KMS-11 (cell line): ENCODE measurements at regions not wholly inside any gene's neighbourhood (a gene's known extent, or its start where the extent isn't known, plus 50 kb on each side); places are given as distances from the start of the nearest gene placed in this dataset.

Source experiments
- H2AFZ ChIP-seq: fragments of 200-600 bp; sonication (generic); 2 replicates; pipeline ENCODE4 v1.6.1; 2016; ENCODE audit warnings: antibody characterized with exemption, mixed run types, low read depth
- H3K27ac ChIP-seq: fragments of 200-600 bp; sonication (generic); 2 replicates; pipeline ENCODE4 v1.6.1; 2016; ENCODE audit warnings: mild to moderate bottlenecking, mixed run types
- H3K27me3 ChIP-seq: fragments of 200-600 bp; sonication (generic); 2 replicates; pipeline ENCODE4 v1.6.1; 2017; ENCODE audit warnings: mild to moderate bottlenecking, low read depth, mixed run types, moderate library complexity; ENCODE audit not compliant: insufficient read depth
- H3K36me3 ChIP-seq: fragments of 200-600 bp; sonication (generic); 2 replicates; pipeline ENCODE4 v1.6.1; 2017; ENCODE audit warnings: mild to moderate bottlenecking, mixed run types; ENCODE audit not compliant: insufficient read depth
- H3K4me1 ChIP-seq: fragments of 200-600 bp; sonication (generic); 2 replicates; pipeline ENCODE4 v1.6.1; 2016; ENCODE audit warnings: mild to moderate bottlenecking, low read depth, mixed run types; ENCODE audit not compliant: poor library complexity, severe bottlenecking
- H3K4me2 ChIP-seq: fragments of 200-600 bp; sonication (generic); 2 replicates; pipeline ENCODE4 v1.7.0; 2016; ENCODE audit warnings: mild to moderate bottlenecking, mixed run types
- H3K4me3 ChIP-seq: fragments of 200-600 bp; sonication (generic); IDR thresholded peaks from 2 replicates; pipeline ENCODE4 v1.6.1; 2017; ENCODE audit warnings: low read depth, low read length, mixed read lengths; ENCODE audit not compliant: insufficient read depth
- H3K79me2 ChIP-seq: fragments of 200-600 bp; sonication (generic); 2 replicates; pipeline ENCODE4 v1.6.1; 2016; ENCODE audit warnings: low read depth, mixed run types; ENCODE audit not compliant: insufficient read depth
- H3K9ac ChIP-seq: fragments of 200-600 bp; sonication (generic); 2 replicates; pipeline ENCODE4 v1.6.1; 2016; ENCODE audit warnings: mild to moderate bottlenecking, mixed run types
- H4K20me1 ChIP-seq: fragments of 200-600 bp; sonication (generic); 2 replicates; pipeline ENCODE4 v1.6.1; 2016; ENCODE audit warnings: mild to moderate bottlenecking, mixed run types; ENCODE audit not compliant: insufficient read depth
- TF ChIP-seq, protein P1 (sequence below): fragments of 200-600 bp; sonication (generic); conservative IDR thresholded peaks from 2 replicates; pipeline ENCODE4 v1.6.1; 2017; ENCODE audit warnings: low read depth, mild to moderate bottlenecking, antibody characterized with exemption, low read length, moderate library complexity, mixed read lengths

DNA sequence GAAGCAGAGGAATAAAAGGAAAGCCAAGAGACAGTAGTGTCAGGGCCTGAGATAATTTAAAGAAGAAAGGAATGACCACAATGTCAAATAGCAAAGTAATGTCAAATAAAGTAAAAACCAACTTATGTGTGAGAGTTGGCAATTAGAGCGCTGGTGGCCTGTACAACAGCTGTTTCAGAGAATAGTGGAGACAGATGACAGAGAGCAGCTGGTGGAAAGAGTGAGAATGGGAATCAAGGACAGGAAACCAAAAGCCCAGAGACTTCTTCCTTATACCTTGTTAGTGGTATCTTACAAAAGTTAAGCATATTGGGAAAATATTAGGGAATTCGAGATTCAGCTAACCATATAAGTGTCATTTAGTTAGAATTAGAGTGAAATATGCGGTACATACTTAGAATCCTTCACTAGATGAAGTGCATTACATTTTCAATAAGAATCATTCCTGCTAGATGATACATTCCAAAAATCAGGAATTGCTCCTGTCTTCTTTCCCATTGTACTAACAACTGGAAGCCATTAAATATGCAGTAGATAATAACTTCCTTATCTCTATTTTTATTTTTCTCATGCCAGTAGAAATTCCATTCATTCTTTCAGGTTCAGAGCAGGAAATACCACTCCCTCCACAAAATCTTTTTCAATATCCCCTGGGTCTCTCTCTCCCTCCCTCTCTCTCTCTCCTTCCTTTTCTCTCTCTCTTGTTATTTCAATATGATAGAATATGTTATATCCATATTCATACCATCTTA, 525.4 kb downstream of the CENPC start:
- Histone ChIP-seq H3K27me3 (no peaks in the 10 kb centered on the region), H3K4me3 (no peak overlapping the region), H3K4me1 (no peaks in the 10 kb centered on the region), H3K27ac (no peak overlapping the region), H3K4me2 (no peak overlapping the region), H3K79me2 (no peaks in the 10 kb centered on the region), H2AFZ (no peak overlapping the region), H3K9ac (no peak overlapping the region), H4K20me1 (no peaks in the 10 kb centered on the region), H3K36me3 (no peaks in the 10 kb centered on the region)
- TF ChIP-seq, protein P1, sequence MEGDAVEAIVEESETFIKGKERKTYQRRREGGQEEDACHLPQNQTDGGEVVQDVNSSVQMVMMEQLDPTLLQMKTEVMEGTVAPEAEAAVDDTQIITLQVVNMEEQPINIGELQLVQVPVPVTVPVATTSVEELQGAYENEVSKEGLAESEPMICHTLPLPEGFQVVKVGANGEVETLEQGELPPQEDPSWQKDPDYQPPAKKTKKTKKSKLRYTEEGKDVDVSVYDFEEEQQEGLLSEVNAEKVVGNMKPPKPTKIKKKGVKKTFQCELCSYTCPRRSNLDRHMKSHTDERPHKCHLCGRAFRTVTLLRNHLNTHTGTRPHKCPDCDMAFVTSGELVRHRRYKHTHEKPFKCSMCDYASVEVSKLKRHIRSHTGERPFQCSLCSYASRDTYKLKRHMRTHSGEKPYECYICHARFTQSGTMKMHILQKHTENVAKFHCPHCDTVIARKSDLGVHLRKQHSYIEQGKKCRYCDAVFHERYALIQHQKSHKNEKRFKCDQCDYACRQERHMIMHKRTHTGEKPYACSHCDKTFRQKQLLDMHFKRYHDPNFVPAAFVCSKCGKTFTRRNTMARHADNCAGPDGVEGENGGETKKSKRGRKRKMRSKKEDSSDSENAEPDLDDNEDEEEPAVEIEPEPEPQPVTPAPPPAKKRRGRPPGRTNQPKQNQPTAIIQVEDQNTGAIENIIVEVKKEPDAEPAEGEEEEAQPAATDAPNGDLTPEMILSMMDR, result no peak

DNA sequence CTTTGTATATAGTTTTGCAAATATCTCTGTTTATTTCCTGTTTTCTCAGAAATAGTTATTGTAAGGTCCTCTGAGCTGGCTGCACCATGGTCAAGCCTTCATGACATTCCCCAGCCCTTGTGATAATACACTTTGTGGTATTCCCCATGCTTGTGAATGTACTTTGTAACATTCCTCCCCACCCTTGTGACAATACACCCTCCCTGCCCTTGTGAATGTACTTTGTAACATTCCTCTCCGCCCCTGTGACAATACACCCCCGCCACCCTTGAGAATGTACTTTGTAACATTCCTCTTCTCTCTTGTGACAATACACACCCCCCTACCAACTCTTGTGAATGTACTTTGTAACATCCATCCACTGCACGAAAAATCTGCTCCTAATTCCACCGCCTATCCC, 530.7 kb downstream of the CENPC start:
- H3K4me3 ChIP-seq, result no peak overlapping the region
- no peaks in the 10 kb centered on the region for H3K27me3 ChIP-seq
- no peaks in the 10 kb centered on the region for H4K20me1 ChIP-seq
- TF ChIP-seq, protein P1, result no peak
- H3K27ac ChIP-seq, result no peak overlapping the region
- H2AFZ ChIP-seq, result no peak overlapping the region
- H3K36me3 ChIP-seq, result no peaks in the 10 kb centered on the region
- no peaks in the 10 kb centered on the region for H3K4me1 ChIP-seq
- H3K4me2 ChIP-seq, result no peak overlapping the region
- H3K79me2 ChIP-seq, result no peaks in the 10 kb centered on the region
- H3K9ac ChIP-seq, result no peak overlapping the region

DNA sequence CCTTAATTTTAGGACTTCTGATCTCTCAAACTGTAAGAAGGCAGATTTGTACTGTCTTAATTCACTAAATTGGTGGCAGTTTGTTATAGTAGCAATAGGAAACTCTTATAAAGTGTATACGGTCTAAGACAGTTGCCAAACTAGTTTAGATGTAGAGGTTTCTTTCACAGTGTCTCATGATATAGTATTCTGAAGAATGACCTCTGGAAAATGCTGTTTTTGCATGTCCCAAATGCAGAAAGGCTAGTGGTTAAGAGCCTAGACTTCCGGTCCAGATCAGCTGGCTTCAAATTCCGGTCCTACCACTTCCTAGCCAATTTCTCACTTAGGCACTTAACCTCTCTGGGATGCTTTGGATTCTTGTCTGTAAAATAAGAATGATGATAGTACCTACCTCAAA, 538.5 kb downstream of the CENPC start:
- Histone ChIP-seq H3K79me2 (no peaks in the 10 kb centered on the region), H3K4me3 (no peak overlapping the region), H4K20me1 (no peaks in the 10 kb centered on the region), H2AFZ (no peak overlapping the region), H3K9ac (no peak overlapping the region), H3K27me3 (no peaks in the 10 kb centered on the region), H3K4me2 (no peak overlapping the region), H3K4me1 (no peaks in the 10 kb centered on the region), H3K27ac (no peak overlapping the region), H3K36me3 (no peaks in the 10 kb centered on the region)
- TF ChIP-seq, protein P1, result no peak

DNA sequence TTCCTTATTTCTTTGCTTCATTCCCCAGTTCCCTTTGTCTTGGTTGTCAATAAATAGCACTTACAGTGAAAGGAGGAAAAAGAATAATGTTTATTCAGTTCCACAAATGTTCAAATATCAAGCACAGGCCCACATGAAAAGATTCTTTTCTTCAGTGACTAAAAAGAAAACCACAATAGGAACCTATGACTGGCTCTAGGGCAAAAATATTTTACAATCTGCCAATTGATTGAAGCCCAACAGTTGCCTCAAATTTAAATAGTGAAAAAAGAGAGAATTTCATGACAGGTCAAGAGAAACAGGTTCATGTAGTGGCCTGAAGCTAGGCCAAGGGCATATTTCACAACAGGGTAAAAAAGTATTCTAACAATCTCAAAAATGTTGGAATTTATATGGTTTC, 553.8 kb downstream of the CENPC start:
- Histone ChIP-seq H2AFZ (no peak overlapping the region), H3K27ac (no peak overlapping the region), H3K4me1 (no peaks in the 10 kb centered on the region), H3K79me2 (no peaks in the 10 kb centered on the region), H3K36me3 (no peaks in the 10 kb centered on the region), H3K4me3 (no peak overlapping the region), H3K27me3 (no peaks in the 10 kb centered on the region), H4K20me1 (no peaks in the 10 kb centered on the region), H3K9ac (no peak overlapping the region), H3K4me2 (no peak overlapping the region)
- TF ChIP-seq, protein P1, result no peak
